ENCODE measurements at regions not wholly inside any gene's neighbourhood (a gene's known extent, or its start where the extent isn't known, plus 50 kb on each side); places are given as distances from the start of the nearest gene placed in this dataset.

GRCh38 chr7:82571047-82571446, 127.5 kb upstream of the CACNA2D1 start:
- in situ Hi-C loops (cut with MboI; ENCODE audit: low sequenced_read_pairs), result loop anchor here (25.0 kb wide), 1 partner anchor 1084 kb away; no protein-coding TSS in a partner anchor

GRCh38 chr7:82567841-82568240, 124.3 kb upstream of the CACNA2D1 start:
- in situ Hi-C loops (cut with MboI; ENCODE audit: low sequenced_read_pairs), result loop anchor here (25.0 kb wide), 1 partner anchor 1081 kb away; no protein-coding TSS in a partner anchor

GRCh38 chr7:82567356-82567755, 123.8 kb upstream of the CACNA2D1 start:
- in situ Hi-C loops (cut with MboI; ENCODE audit: low sequenced_read_pairs), result loop anchor here (25.0 kb wide), 1 partner anchor 1080 kb away; no protein-coding TSS in a partner anchor

GRCh38 chr7:82566752-82567151, 123.2 kb upstream of the CACNA2D1 start:
- in situ Hi-C loops (cut with MboI; ENCODE audit: low sequenced_read_pairs), result loop anchor here (25.0 kb wide), 1 partner anchor 1079 kb away; no protein-coding TSS in a partner anchor

GRCh38 chr7:82562716-82563404, 119.3 kb upstream of the CACNA2D1 start:
- in situ Hi-C loops (cut with MboI; ENCODE audit: low sequenced_read_pairs), result loop anchor here (25.0 kb wide), 1 partner anchor 1076 kb away; no protein-coding TSS in a partner anchor

GRCh38 chr7:82559193-82559805, 115.7 kb upstream of the CACNA2D1 start:
- in situ Hi-C loops (cut with MboI; ENCODE audit: low sequenced_read_pairs), result loop anchor here (25.0 kb wide), 1 partner anchor 1072 kb away; no protein-coding TSS in a partner anchor

GRCh38 chr7:82549616-82550285, 106.2 kb upstream of the CACNA2D1 start:
- in situ Hi-C loops (cut with MboI; ENCODE audit: low sequenced_read_pairs), result loop anchor here (25.0 kb wide), 1 partner anchor 1062 kb away; no protein-coding TSS in a partner anchor

GRCh38 chr7:82548141-82548688, 104.6 kb upstream of the CACNA2D1 start:
- in situ Hi-C loops (cut with MboI; ENCODE audit: low sequenced_read_pairs), result no loop called here

GRCh38 chr7:82542665-82543064, 99.1 kb upstream of the CACNA2D1 start:
- in situ Hi-C loops (cut with MboI; ENCODE audit: low sequenced_read_pairs), result no loop called here

GRCh38 chr7:82539969-82540368, 96.4 kb upstream of the CACNA2D1 start:
- in situ Hi-C loops (cut with MboI; ENCODE audit: low sequenced_read_pairs), result no loop called here

- in situ Hi-C loops (cut with MboI; ENCODE audit: low sequenced_read_pairs), result no loop called here
Observed at GRCh38 chr7:82534684-82535083, 91.1 kb upstream of the CACNA2D1 start.

- in situ Hi-C loops (cut with MboI; ENCODE audit: low sequenced_read_pairs), result no loop called here
Observed at GRCh38 chr7:82530361-82530760, 86.8 kb upstream of the CACNA2D1 start.

- in situ Hi-C loops (cut with MboI; ENCODE audit: low sequenced_read_pairs), result no loop called here
Observed at GRCh38 chr7:82528577-82529310, 85.2 kb upstream of the CACNA2D1 start.

GRCh38 chr7:82527851-82528250, 84.3 kb upstream of the CACNA2D1 start:
- in situ Hi-C loops (cut with MboI; ENCODE audit: low sequenced_read_pairs), result no loop called here

- in situ Hi-C loops (cut with MboI; ENCODE audit: low sequenced_read_pairs), result no loop called here
Observed at GRCh38 chr7:82521906-82522445, 78.4 kb upstream of the CACNA2D1 start.

- in situ Hi-C loops (cut with MboI; ENCODE audit: low sequenced_read_pairs), result no loop called here
Observed at GRCh38 chr7:82517050-82517449, 73.5 kb upstream of the CACNA2D1 start.

- in situ Hi-C loops (cut with MboI; ENCODE audit: low sequenced_read_pairs), result no loop called here
Observed at GRCh38 chr7:82511542-82511941, 68.0 kb upstream of the CACNA2D1 start.

- in situ Hi-C loops (cut with MboI; ENCODE audit: low sequenced_read_pairs), result no loop called here
Observed at GRCh38 chr7:82507976-82508677, 64.5 kb upstream of the CACNA2D1 start.

GRCh38 chr7:82507365-82507975, 63.9 kb upstream of the CACNA2D1 start:
- in situ Hi-C loops (cut with MboI; ENCODE audit: low sequenced_read_pairs), result no loop called here
